WTC11 (cell line): ENCODE measurements at regions not wholly inside any gene's neighbourhood (a gene's known extent, or its start where the extent isn't known, plus 50 kb on each side); places are given as distances from the start of the nearest gene placed in this dataset.

ENCODE experiments used
- ATAC-seq: fragments of 200-7000 bp; cut with Tn5 transposase; 2 replicates; pipeline ENCODE4 v1.10.0; 2021; ENCODE audit warnings: mild to moderate bottlenecking, moderate library complexity
- CTCF ChIA-PET: fragments of 300-600 bp; sonication (Branson Sonifier 250); formaldehyde crosslinking; loops from one replicate; lab custom pipeline; 2021; ENCODE audit warnings: antibody characterized with exemption; lab: Charles Lee
- POLR2A ChIA-PET: fragments of 350-600 bp; sonication (Branson Sonifier 250); formaldehyde crosslinking; loops from one replicate; lab custom pipeline; 2021; ENCODE audit warnings: antibody characterized with exemption; lab: Charles Lee
- DNase-seq: peaks from one replicate; pipeline ENCODE4 v3.0.0; 2021; ENCODE audit warnings: low spot score
- H3K27ac Mint-ChIP-seq: 2 replicates; pipeline ENCODE4 v1.8.0; 2021; ENCODE audit warnings: mixed read lengths
- H3K27me3 Mint-ChIP-seq: 2 replicates; pipeline ENCODE4 v1.8.0; 2021; ENCODE audit warnings: low read depth, mild to moderate bottlenecking, moderate library complexity, mixed read lengths
- H3K36me3 Mint-ChIP-seq: 2 replicates; pipeline ENCODE4 v1.8.0; 2021; ENCODE audit warnings: mixed read lengths
- H3K4me1 Mint-ChIP-seq: 2 replicates; pipeline ENCODE4 v1.8.0; 2022; ENCODE audit warnings: mixed read lengths
- H3K4me3 Mint-ChIP-seq: 2 replicates; pipeline ENCODE4 v1.8.0; 2021; ENCODE audit warnings: mild to moderate bottlenecking, moderate library complexity, mixed read lengths
- H3K9me3 Mint-ChIP-seq: 2 replicates; pipeline ENCODE4 v1.8.0; 2021; ENCODE audit warnings: mixed read lengths
- CREB1 ChIP-seq: sonication (generic); formaldehyde crosslinking; IDR thresholded peaks from 2 replicates; pipeline ENCODE4 v1.8.0; 2023; ENCODE audit warnings: mild to moderate bottlenecking, missing genetic modification reagents
- EMX1 ChIP-seq: fragments of 250-450 bp; sonication (Bioruptor Pico); IDR thresholded peaks from 2 replicates; pipeline ENCODE4 v1.8.0; 2021; ENCODE audit warnings: mild to moderate bottlenecking
- ETV6 ChIP-seq: sonication (generic); formaldehyde crosslinking; IDR thresholded peaks from 2 replicates; pipeline ENCODE4 v1.8.1; 2022; ENCODE audit warnings: mild to moderate bottlenecking, missing genetic modification reagents
- FOXK1 ChIP-seq: sonication (generic); formaldehyde crosslinking; IDR thresholded peaks from 2 replicates; pipeline ENCODE4 v1.8.0; 2022; ENCODE audit warnings: mild to moderate bottlenecking, moderate library complexity, missing genetic modification reagents
- NFATC4 ChIP-seq: fragments of 250-450 bp; sonication (Bioruptor Pico); IDR thresholded peaks from 2 replicates; pipeline ENCODE4 v1.9.0; 2021; ENCODE audit warnings: mild to moderate bottlenecking
- NFYB ChIP-seq: sonication (generic); formaldehyde crosslinking; conservative IDR thresholded peaks from 2 replicates; pipeline ENCODE4 v1.8.0; 2022; ENCODE audit warnings: low read depth, missing genetic modification reagents
- RELA ChIP-seq: sonication (generic); formaldehyde crosslinking; IDR thresholded peaks from 2 replicates; pipeline ENCODE4 v1.8.1; 2022; ENCODE audit warnings: missing genetic modification reagents, mild to moderate bottlenecking, borderline replicate concordance
- ZNF121 ChIP-seq: sonication (generic); formaldehyde crosslinking; IDR thresholded peaks from 2 replicates; pipeline ENCODE4 v1.8.0; 2023; ENCODE audit warnings: missing genetic modification reagents
- ZNF232 ChIP-seq: sonication (generic); formaldehyde crosslinking; IDR thresholded peaks from 2 replicates; pipeline ENCODE4 v1.8.0; 2022; ENCODE audit warnings: mild to moderate bottlenecking, missing genetic modification reagents
- ZNF396 ChIP-seq: fragments of 250-450 bp; sonication (Bioruptor Pico); IDR thresholded peaks from 2 replicates; pipeline ENCODE4 v1.8.0; 2021; ENCODE audit warnings: mild to moderate bottlenecking, moderate library complexity, borderline replicate concordance
- ZNF416 ChIP-seq: fragments of 250-450 bp; sonication (Bioruptor Pico); IDR thresholded peaks from 2 replicates; pipeline ENCODE4 v1.9.0; 2021; ENCODE audit warnings: mild to moderate bottlenecking, inconsistent platforms
- ZNF671 ChIP-seq: fragments of 250-450 bp; sonication (Bioruptor Pico); IDR thresholded peaks from 2 replicates; pipeline ENCODE4 v1.8.0; 2021; ENCODE audit warnings: mild to moderate bottlenecking
- TF ChIP-seq, protein P1 (sequence below): sonication (generic); formaldehyde crosslinking; conservative IDR thresholded peaks from 2 replicates; pipeline ENCODE4 v1.8.1; 2023; ENCODE audit warnings: mild to moderate bottlenecking, low read depth, missing genetic modification reagents, moderate library complexity
- TF ChIP-seq, protein P2 (sequence below): sonication (generic); formaldehyde crosslinking; IDR thresholded peaks from 2 replicates; pipeline ENCODE4 v1.8.0; 2023; ENCODE audit warnings: missing genetic modification reagents
- TF ChIP-seq, protein P3 (sequence below): sonication (generic); formaldehyde crosslinking; IDR thresholded peaks from 2 replicates; pipeline ENCODE4 v1.8.0; 2022; ENCODE audit warnings: mild to moderate bottlenecking, missing genetic modification reagents
- TF ChIP-seq, protein P4 (sequence below): sonication (generic); formaldehyde crosslinking; IDR thresholded peaks from 2 replicates; pipeline ENCODE4 v1.8.1; 2023; ENCODE audit warnings: mild to moderate bottlenecking, missing genetic modification reagents, moderate library complexity
- TF ChIP-seq, protein P5 (sequence below): fragments of 250-450 bp; sonication (Bioruptor Pico); IDR thresholded peaks from 2 replicates; pipeline ENCODE4 v1.8.0; 2021; ENCODE audit warnings: mild to moderate bottlenecking
- TF ChIP-seq, protein P6 (sequence below): sonication (generic); formaldehyde crosslinking; IDR thresholded peaks from 2 replicates; pipeline ENCODE4 v1.8.1; 2022; ENCODE audit warnings: low read depth, missing genetic modification reagents, borderline replicate concordance
- TF ChIP-seq, protein P7 (sequence below): fragments of 250-450 bp; sonication (Bioruptor Pico); IDR thresholded peaks from 2 replicates; pipeline ENCODE4 v1.9.0; 2021; ENCODE audit warnings: mild to moderate bottlenecking, borderline replicate concordance

DNA sequence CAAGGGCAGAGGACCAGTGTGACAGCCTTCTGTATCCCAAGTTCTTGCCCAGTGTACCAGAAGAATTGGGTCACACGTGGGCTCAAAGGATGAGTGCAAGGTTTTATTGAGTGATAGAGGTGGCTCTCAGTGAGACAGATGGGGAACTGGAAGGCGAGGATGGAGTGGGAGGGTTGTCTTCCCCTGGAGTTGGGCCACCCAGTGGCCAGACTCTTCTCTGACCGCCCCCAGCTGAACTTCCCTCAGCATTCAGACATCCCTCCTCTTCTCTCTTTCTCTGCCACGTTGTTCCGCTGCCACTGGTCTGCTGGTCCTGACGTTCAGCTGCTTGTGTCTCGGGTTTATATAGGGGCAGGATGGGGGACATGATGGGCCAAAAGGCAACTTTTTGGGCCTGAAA lies 150.1 kb upstream of the IVNS1ABP start:
- DNase-seq (no peak), ATAC-seq (peak; percentile 41; the same call in 1 of the 2 replicates)
- H3K4me3 Mint-ChIP-seq: no peak overlapping the region
- CTCF ChIA-PET: no interaction called here
- 0 out of 2 replicates have a peak, but pooled peaks cover 4% of the 10 kb centered on the region for H3K9me3 Mint-ChIP-seq
- H3K4me1 Mint-ChIP-seq: peaks cover 6% of the 10 kb centered on the region; the same call in 1 of the 2 replicates
- TF ChIP-seq NFATC4 (no peak), EMX1 (CRISPR knock-in tag) (no peak), CREB1 (CRISPR knock-in tag) (no peak), RELA (CRISPR knock-in tag) (no peak)
- TF ChIP-seq, protein P1, sequence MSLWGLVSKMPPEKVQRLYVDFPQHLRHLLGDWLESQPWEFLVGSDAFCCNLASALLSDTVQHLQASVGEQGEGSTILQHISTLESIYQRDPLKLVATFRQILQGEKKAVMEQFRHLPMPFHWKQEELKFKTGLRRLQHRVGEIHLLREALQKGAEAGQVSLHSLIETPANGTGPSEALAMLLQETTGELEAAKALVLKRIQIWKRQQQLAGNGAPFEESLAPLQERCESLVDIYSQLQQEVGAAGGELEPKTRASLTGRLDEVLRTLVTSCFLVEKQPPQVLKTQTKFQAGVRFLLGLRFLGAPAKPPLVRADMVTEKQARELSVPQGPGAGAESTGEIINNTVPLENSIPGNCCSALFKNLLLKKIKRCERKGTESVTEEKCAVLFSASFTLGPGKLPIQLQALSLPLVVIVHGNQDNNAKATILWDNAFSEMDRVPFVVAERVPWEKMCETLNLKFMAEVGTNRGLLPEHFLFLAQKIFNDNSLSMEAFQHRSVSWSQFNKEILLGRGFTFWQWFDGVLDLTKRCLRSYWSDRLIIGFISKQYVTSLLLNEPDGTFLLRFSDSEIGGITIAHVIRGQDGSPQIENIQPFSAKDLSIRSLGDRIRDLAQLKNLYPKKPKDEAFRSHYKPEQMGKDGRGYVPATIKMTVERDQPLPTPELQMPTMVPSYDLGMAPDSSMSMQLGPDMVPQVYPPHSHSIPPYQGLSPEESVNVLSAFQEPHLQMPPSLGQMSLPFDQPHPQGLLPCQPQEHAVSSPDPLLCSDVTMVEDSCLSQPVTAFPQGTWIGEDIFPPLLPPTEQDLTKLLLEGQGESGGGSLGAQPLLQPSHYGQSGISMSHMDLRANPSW (CRISPR knock-in tag): no peak
- TF ChIP-seq, protein P2, sequence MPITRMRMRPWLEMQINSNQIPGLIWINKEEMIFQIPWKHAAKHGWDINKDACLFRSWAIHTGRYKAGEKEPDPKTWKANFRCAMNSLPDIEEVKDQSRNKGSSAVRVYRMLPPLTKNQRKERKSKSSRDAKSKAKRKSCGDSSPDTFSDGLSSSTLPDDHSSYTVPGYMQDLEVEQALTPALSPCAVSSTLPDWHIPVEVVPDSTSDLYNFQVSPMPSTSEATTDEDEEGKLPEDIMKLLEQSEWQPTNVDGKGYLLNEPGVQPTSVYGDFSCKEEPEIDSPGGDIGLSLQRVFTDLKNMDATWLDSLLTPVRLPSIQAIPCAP: no peak
- TF ChIP-seq, protein P3, sequence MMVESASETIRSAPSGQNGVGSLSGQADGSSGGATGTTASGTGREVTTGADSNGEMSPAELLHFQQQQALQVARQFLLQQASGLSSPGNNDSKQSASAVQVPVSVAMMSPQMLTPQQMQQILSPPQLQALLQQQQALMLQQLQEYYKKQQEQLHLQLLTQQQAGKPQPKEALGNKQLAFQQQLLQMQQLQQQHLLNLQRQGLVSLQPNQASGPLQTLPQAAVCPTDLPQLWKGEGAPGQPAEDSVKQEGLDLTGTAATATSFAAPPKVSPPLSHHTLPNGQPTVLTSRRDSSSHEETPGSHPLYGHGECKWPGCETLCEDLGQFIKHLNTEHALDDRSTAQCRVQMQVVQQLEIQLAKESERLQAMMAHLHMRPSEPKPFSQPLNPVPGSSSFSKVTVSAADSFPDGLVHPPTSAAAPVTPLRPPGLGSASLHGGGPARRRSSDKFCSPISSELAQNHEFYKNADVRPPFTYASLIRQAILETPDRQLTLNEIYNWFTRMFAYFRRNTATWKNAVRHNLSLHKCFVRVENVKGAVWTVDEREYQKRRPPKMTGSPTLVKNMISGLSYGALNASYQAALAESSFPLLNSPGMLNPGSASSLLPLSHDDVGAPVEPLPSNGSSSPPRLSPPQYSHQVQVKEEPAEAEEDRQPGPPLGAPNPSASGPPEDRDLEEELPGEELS (CRISPR knock-in tag): no peak
- TF ChIP-seq, protein P4, sequence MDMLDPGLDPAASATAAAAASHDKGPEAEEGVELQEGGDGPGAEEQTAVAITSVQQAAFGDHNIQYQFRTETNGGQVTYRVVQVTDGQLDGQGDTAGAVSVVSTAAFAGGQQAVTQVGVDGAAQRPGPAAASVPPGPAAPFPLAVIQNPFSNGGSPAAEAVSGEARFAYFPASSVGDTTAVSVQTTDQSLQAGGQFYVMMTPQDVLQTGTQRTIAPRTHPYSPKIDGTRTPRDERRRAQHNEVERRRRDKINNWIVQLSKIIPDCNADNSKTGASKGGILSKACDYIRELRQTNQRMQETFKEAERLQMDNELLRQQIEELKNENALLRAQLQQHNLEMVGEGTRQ (CRISPR knock-in tag): no peak
- TF ChIP-seq, protein P5, sequence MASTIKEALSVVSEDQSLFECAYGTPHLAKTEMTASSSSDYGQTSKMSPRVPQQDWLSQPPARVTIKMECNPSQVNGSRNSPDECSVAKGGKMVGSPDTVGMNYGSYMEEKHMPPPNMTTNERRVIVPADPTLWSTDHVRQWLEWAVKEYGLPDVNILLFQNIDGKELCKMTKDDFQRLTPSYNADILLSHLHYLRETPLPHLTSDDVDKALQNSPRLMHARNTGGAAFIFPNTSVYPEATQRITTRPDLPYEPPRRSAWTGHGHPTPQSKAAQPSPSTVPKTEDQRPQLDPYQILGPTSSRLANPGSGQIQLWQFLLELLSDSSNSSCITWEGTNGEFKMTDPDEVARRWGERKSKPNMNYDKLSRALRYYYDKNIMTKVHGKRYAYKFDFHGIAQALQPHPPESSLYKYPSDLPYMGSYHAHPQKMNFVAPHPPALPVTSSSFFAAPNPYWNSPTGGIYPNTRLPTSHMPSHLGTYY (CRISPR knock-in tag): no peak
- POLR2A ChIA-PET: no interaction called here
- H3K27ac Mint-ChIP-seq: no peak overlapping the region
- H3K36me3 Mint-ChIP-seq: no peaks in the 10 kb centered on the region
- H3K27me3 Mint-ChIP-seq: no peaks in the 10 kb centered on the region

DNA sequence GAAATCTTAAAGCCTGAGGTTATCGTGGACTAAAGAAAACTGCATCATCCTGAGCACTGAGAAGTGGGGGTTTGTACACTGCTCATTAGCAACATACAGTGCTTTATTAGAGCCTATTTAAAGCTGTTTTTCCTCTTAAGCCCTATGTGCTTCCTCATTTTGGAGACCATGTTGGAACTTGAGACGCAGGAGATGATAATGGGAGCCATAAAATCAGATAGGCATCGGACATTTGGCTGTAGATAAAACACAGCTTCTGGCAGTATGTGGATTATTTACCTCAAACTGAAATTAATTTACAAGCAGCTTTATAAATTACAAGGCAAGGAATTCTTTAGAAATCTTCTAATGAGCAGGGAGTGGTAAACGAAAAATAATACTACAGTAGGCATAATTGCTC lies 147.7 kb upstream of the IVNS1ABP start:
- Mint-ChIP-seq H3K27ac (no peak overlapping the region), H3K9me3 (peaks cover 14% of the 10 kb centered on the region), H3K4me1 (peaks cover 6% of the 10 kb centered on the region; the same call in 1 of the 2 replicates), H3K36me3 (no peaks in the 10 kb centered on the region), H3K4me3 (no peak overlapping the region), H3K27me3 (no peaks in the 10 kb centered on the region)
- POLR2A ChIA-PET: no interaction called here
- no peak for ATAC-seq
- DNase-seq: no peak
- CTCF ChIA-PET: no interaction called here
- TF ChIP-seq, protein P6, sequence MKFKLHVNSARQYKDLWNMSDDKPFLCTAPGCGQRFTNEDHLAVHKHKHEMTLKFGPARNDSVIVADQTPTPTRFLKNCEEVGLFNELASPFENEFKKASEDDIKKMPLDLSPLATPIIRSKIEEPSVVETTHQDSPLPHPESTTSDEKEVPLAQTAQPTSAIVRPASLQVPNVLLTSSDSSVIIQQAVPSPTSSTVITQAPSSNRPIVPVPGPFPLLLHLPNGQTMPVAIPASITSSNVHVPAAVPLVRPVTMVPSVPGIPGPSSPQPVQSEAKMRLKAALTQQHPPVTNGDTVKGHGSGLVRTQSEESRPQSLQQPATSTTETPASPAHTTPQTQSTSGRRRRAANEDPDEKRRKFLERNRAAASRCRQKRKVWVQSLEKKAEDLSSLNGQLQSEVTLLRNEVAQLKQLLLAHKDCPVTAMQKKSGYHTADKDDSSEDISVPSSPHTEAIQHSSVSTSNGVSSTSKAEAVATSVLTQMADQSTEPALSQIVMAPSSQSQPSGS (CRISPR knock-in tag): no peak
- TF ChIP-seq ZNF232 (CRISPR knock-in tag) (no peak), NFYB (no peak), ZNF671 (CRISPR knock-in tag) (no peak), ZNF121 (CRISPR knock-in tag) (no peak), ZNF396 (no peak), FOXK1 (CRISPR knock-in tag) (no peak), RELA (CRISPR knock-in tag) (no peak), ZNF416 (CRISPR knock-in tag) (no peak), ETV6 (no peak)
- TF ChIP-seq, protein P1 (CRISPR knock-in tag): no peak
- TF ChIP-seq, protein P7, sequence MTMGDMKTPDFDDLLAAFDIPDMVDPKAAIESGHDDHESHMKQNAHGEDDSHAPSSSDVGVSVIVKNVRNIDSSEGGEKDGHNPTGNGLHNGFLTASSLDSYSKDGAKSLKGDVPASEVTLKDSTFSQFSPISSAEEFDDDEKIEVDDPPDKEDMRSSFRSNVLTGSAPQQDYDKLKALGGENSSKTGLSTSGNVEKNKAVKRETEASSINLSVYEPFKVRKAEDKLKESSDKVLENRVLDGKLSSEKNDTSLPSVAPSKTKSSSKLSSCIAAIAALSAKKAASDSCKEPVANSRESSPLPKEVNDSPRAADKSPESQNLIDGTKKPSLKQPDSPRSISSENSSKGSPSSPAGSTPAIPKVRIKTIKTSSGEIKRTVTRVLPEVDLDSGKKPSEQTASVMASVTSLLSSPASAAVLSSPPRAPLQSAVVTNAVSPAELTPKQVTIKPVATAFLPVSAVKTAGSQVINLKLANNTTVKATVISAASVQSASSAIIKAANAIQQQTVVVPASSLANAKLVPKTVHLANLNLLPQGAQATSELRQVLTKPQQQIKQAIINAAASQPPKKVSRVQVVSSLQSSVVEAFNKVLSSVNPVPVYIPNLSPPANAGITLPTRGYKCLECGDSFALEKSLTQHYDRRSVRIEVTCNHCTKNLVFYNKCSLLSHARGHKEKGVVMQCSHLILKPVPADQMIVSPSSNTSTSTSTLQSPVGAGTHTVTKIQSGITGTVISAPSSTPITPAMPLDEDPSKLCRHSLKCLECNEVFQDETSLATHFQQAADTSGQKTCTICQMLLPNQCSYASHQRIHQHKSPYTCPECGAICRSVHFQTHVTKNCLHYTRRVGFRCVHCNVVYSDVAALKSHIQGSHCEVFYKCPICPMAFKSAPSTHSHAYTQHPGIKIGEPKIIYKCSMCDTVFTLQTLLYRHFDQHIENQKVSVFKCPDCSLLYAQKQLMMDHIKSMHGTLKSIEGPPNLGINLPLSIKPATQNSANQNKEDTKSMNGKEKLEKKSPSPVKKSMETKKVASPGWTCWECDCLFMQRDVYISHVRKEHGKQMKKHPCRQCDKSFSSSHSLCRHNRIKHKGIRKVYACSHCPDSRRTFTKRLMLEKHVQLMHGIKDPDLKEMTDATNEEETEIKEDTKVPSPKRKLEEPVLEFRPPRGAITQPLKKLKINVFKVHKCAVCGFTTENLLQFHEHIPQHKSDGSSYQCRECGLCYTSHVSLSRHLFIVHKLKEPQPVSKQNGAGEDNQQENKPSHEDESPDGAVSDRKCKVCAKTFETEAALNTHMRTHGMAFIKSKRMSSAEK: no peak
